ENCODE measurements at regions not wholly inside any gene's neighbourhood (a gene's known extent, or its start where the extent isn't known, plus 50 kb on each side); places are given as distances from the start of the nearest gene placed in this dataset.
"Not testable (repeated sequence)": the region's sequence is repeated elsewhere in the genome, so short reads cannot be mapped to it uniquely, and the experiment has no call there.

- Mint-ChIP-seq H3K9me3 (ENCODE audit: low read depth) (no peaks in the 10 kb centered on the region), H3K4me1 (ENCODE audit: low read depth) (peaks cover 5% of the 10 kb centered on the region), H3K36me3 (no peaks in the 10 kb centered on the region), H3K27me3 (peaks cover 16% of the 10 kb centered on the region), H3K4me3 (no peak overlapping the region), H3K27ac (no peak overlapping the region)
Observed at GRCh38 chr2:869357-869871, 81.2 kb upstream of the SNTG2 start.

DNA sequence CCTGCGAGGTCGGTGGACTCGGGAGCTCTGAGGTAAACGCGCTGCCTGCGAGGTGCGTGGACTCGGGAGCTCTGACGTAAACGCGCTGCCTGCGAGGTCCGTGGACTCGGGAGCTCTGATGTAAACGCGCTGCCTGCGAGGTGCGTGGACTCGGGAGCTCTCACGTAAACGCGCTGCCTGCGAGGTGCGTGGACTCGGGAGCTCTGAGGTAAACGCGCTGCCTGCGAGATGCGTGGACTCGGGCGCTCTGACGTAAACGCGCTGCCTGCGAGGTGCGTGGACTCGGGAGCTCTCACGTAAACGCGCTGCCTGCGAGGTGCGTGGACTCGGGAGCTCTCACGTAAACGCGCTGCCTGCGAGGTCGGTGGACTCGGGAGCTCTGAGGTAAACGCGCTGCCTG is 81.8 kb upstream of the SNTG2 start:
- H3K27ac Mint-ChIP-seq; H3K9me3 Mint-ChIP-seq (ENCODE audit: low read depth); H3K4me3 Mint-ChIP-seq; H3K4me1 Mint-ChIP-seq (ENCODE audit: low read depth); H3K36me3 Mint-ChIP-seq: not testable (repeated sequence)
- H3K27me3 Mint-ChIP-seq, result peaks cover 16% of the 10 kb centered on the region

DNA sequence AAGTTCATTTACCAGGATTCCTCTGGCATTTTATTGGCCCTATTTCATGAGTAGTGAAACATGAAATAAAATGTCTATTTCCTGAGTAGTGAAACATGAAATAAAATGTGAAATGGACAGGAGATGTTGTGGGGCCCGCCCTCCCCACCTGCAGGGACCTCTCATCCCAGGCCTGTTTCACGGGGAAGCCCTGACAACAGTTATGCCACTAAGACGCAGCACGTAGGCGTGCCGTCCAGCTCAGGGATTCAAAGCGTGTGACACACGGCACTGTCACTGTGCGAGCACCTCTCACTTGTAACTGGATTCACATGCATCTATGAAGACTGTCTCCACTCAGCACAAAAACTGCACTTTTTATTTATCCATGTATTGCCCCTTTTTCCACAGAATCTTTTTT is 83.4 kb upstream of the SNTG2 start:
- Mint-ChIP-seq H3K36me3 (no peaks in the 10 kb centered on the region), H3K4me1 (ENCODE audit: low read depth) (peaks cover 5% of the 10 kb centered on the region), H3K27me3 (peaks cover 14% of the 10 kb centered on the region), H3K9me3 (ENCODE audit: low read depth) (no peaks in the 10 kb centered on the region), H3K27ac (no peak overlapping the region), H3K4me3 (no peak overlapping the region)

DNA sequence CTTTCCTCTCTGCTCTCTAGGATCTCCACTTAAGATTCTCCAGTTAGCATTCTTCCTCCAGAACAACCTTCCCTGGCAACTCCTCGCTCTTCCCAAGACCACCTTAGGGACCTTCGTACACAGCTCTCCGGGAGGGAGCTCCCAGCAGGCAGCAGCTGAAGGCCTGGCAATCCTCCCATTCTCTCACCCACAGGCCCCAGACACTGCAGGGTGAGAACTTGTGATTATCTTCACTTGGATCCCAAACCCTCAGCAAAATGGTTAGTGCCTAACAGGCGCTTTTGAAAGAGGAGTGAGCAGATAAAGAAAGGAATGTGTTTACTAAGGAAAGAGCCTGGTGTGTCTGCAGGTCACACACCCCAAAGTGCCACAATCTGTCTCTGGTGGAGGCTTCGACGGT is 83.8 kb upstream of the SNTG2 start:
- Mint-ChIP-seq H3K4me1 (ENCODE audit: low read depth) (peaks cover 5% of the 10 kb centered on the region), H3K36me3 (no peaks in the 10 kb centered on the region), H3K27ac (no peak overlapping the region), H3K27me3 (peaks cover 13% of the 10 kb centered on the region), H3K9me3 (ENCODE audit: low read depth) (no peaks in the 10 kb centered on the region), H3K4me3 (no peak overlapping the region)

DNA sequence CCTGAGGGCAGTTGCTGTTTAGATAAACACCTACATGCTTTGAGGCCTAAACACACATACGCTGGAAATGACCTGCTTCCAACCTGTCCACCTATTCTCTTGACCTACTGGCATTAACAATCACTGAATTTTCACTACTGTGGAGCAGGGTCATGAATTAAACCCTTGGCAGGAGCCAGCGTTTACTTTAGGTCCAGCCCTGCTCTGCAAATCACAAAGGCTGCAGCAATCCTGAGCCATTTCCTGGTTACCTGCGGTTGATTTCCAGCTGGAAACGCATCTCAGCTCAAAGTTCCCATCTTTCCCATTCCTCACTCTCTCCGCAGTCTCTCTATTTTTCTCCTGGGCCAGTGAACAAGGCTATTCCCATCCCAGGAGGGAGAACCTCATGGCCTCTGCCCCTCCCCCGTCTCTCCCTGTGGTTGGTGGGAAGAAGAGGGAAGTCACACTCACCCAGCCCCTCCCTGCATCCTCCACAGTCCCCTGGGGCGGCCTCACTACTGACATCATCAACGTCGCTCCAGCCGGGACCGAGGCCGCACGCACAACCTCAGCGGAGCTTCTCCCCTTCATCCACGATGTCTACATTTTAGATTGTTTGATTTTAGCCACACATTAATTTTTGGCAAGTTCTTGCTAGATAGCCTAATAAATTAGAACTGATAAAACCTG is 84.5 kb upstream of the SNTG2 start:
- Mint-ChIP-seq H3K4me1 (ENCODE audit: low read depth) (peaks cover 5% of the 10 kb centered on the region), H3K27ac (no peak overlapping the region), H3K4me3 (no peak overlapping the region), H3K9me3 (ENCODE audit: low read depth) (no peaks in the 10 kb centered on the region), H3K36me3 (no peaks in the 10 kb centered on the region), H3K27me3 (peaks cover 13% of the 10 kb centered on the region)

DNA sequence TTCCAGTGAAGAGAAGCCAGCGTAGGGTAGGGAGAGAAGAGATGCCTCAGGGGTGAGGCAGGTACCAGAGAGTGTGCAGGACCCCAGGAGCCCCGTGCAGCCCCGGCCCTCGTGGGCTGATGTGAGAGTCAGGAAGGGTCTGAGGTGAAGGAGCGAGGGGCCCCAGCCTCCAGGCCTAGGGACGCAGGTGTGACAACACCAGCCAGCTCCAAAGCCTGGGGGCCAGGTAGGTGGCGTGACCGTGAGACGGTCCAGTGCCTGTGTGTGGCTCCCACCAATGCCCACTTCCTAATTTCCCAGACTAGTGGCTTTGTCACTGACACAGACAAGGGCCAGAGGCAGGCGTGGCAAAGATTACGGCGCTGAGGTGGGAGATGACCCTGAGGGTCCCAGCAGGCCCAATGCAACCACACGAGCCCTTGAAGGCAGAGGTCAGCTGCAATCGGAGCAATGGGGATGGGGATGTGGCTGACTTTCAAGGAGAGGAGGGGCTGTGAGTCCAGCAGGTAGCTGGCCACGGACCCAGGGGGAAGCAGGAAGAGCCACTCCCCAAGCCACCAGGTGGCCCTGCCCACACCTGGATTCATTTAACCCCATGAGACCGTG is 86.0 kb upstream of the SNTG2 start:
- no peaks in the 10 kb centered on the region for H3K36me3 Mint-ChIP-seq
- no peaks in the 10 kb centered on the region for H3K9me3 Mint-ChIP-seq (ENCODE audit: low read depth)
- H3K27me3 Mint-ChIP-seq, result peaks cover 4% of the 10 kb centered on the region
- no peak overlapping the region for H3K4me3 Mint-ChIP-seq
- no peaks in the 10 kb centered on the region for H3K4me1 Mint-ChIP-seq (ENCODE audit: low read depth)
- H3K27ac Mint-ChIP-seq, result no peak overlapping the region

GRCh38 chr2:863732-864450 is 86.8 kb upstream of the SNTG2 start:
- Mint-ChIP-seq H3K36me3 (no peaks in the 10 kb centered on the region), H3K4me1 (ENCODE audit: low read depth) (no peaks in the 10 kb centered on the region), H3K9me3 (ENCODE audit: low read depth) (no peaks in the 10 kb centered on the region), H3K27me3 (peaks cover 4% of the 10 kb centered on the region), H3K4me3 (no peak overlapping the region), H3K27ac (no peak overlapping the region)

- no peak overlapping the region for H3K27ac Mint-ChIP-seq
- H3K9me3 Mint-ChIP-seq (ENCODE audit: low read depth), result no peaks in the 10 kb centered on the region
- no peaks in the 10 kb centered on the region for H3K36me3 Mint-ChIP-seq
- H3K4me3 Mint-ChIP-seq, result no peak overlapping the region
- H3K4me1 Mint-ChIP-seq (ENCODE audit: low read depth), result no peaks in the 10 kb centered on the region
- H3K27me3 Mint-ChIP-seq, result peaks cover 4% of the 10 kb centered on the region
Observed at GRCh38 chr2:862731-863466, 87.8 kb upstream of the SNTG2 start.

DNA sequence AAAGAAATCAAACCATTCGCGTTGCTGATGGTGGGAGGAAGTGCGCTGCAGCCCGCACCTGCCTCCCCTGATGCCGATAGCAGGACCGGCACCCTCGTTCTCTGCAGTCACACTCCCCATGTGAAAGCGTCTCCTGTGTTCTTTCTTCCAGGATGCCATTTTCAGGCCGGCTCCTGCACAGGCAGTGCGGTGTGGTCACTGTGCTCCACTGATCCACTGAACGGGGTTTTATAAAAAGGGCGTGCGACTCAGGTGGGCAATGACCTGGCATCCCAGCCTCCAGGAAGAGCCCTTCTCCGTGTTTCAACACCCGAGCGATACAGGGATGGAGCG is 88.3 kb upstream of the SNTG2 start:
- no peaks in the 10 kb centered on the region for H3K4me1 Mint-ChIP-seq (ENCODE audit: low read depth)
- H3K27me3 Mint-ChIP-seq, result peaks cover 4% of the 10 kb centered on the region
- H3K9me3 Mint-ChIP-seq (ENCODE audit: low read depth), result no peaks in the 10 kb centered on the region
- H3K27ac Mint-ChIP-seq, result no peak overlapping the region
- H3K36me3 Mint-ChIP-seq, result no peaks in the 10 kb centered on the region
- no peak overlapping the region for H3K4me3 Mint-ChIP-seq

DNA sequence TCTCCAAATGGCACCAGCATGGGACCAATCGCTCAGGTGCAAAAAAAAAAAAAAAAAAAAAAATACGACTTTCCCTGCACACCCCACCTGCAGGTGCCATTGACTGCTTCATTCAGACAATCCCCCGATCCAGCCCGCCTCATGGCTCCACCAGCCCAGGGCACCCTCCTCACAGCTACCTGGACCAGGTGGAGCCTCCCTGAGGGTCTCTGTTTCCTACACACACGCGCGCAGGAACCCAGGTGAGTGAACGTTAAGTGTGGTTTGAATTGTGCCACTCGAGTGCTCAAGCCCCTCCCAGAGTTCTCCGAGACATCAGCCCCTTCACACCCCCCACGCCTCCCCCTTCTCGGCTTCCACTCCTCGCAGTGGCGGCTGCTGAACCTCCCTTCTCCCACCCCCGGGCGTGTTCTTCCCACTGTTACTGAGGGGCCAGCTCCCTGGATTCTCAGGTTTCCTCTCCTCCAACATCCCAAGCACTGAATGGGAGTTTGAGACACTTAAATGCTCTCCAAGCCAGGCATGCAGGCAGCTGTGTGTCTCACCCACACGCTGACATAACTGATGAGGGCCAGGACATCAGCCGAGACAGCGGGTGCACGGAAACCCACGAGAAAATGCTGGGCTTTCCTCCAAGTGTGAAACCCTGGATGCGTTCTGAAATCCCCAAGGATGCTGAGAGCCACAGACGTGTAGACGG is 88.8 kb upstream of the SNTG2 start:
- H3K4me1 Mint-ChIP-seq (ENCODE audit: low read depth), result no peaks in the 10 kb centered on the region

GRCh38 chr2:860259-860855 is 90.3 kb upstream of the SNTG2 start:
- peaks cover 9% of the 10 kb centered on the region for H3K4me1 Mint-ChIP-seq (ENCODE audit: low read depth)
- H3K27me3 Mint-ChIP-seq, result peaks cover under 1% of the 10 kb centered on the region
- no peak overlapping the region for H3K4me3 Mint-ChIP-seq
- peaks cover 5% of the 10 kb centered on the region for H3K9me3 Mint-ChIP-seq (ENCODE audit: low read depth)
- H3K36me3 Mint-ChIP-seq, result no peaks in the 10 kb centered on the region
- no peak overlapping the region for H3K27ac Mint-ChIP-seq

More for the DNA sequence above, 88.8 kb upstream of the SNTG2 start:
- Mint-ChIP-seq H3K9me3 (ENCODE audit: low read depth) (no peaks in the 10 kb centered on the region), H3K36me3 (no peaks in the 10 kb centered on the region), H3K27me3 (peaks cover 3% of the 10 kb centered on the region), H3K27ac (no peak overlapping the region), H3K4me3 (no peak overlapping the region)

- Mint-ChIP-seq H3K27ac (no peak overlapping the region), H3K36me3 (no peaks in the 10 kb centered on the region), H3K4me1 (ENCODE audit: low read depth) (peaks cover 15% of the 10 kb centered on the region), H3K9me3 (ENCODE audit: low read depth) (peaks cover 5% of the 10 kb centered on the region), H3K4me3 (no peak overlapping the region), H3K27me3 (no peaks in the 10 kb centered on the region)
Observed at GRCh38 chr2:858646-859045, 92.0 kb upstream of the SNTG2 start.

GRCh38 chr2:857937-858336 is 92.7 kb upstream of the SNTG2 start:
- Mint-ChIP-seq H3K36me3 (no peaks in the 10 kb centered on the region), H3K4me1 (ENCODE audit: low read depth) (peaks cover 15% of the 10 kb centered on the region), H3K27me3 (no peaks in the 10 kb centered on the region), H3K4me3 (no peak overlapping the region), H3K9me3 (ENCODE audit: low read depth) (peaks cover 5% of the 10 kb centered on the region), H3K27ac (no peak overlapping the region)

DNA sequence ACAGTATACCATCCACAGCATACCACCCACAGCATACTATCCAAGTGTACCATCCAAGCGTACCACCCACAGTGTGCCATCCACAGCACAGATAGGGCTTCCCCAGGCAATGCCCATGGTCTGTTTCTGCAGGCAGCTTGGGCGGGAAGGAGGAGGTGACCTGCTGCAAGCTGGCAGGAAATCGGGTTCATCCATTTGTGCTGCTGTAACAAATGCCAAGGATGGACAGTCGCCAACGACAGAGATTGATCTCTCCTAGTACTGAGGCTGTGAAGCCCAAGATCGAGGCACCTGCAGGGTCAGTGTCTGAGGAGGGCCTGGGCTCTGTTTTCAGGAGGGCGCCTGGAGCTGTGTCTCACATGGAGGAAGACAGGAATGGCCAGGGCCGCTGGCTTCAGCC is 93.6 kb upstream of the SNTG2 start:
- no peak overlapping the region for H3K27ac Mint-ChIP-seq
- no peaks in the 10 kb centered on the region for H3K36me3 Mint-ChIP-seq
- no peak overlapping the region for H3K4me3 Mint-ChIP-seq
- peaks cover 15% of the 10 kb centered on the region for H3K4me1 Mint-ChIP-seq (ENCODE audit: low read depth)
- H3K27me3 Mint-ChIP-seq, result no peaks in the 10 kb centered on the region
- H3K9me3 Mint-ChIP-seq (ENCODE audit: low read depth), result peaks cover 5% of the 10 kb centered on the region
